ENCODE measurements at regions not wholly inside any gene's neighbourhood (a gene's known extent, or its start where the extent isn't known, plus 50 kb on each side); places are given as distances from the start of the nearest gene placed in this dataset.

GRCh38 chr5:106963630-106964029, 707.1 kb downstream of the EFNA5 start:
- DNase-seq: no peak
- intact Hi-C loops (cut with DNase I): no loop called here
- no peaks in the 10 kb centered on the region for H3K4me1 ChIP-seq (ENCODE audit: control insufficient read depth in 2 of 3, insufficient read depth in 2 of 3, low read depth in 1 of 3, low read length in 3 of 3)
- no peak for FAIRE-seq
- no peak for TF ChIP-seq CTCF (IDR thresholded peaks at IDR 0.05; ENCODE audit: borderline replicate concordance, extremely low read depth, insufficient read depth)
- H3K4me3 ChIP-seq (ENCODE audit: low read length in 3 of 3): no peak overlapping the region
- no peaks in the 10 kb centered on the region for H3K27me3 ChIP-seq (ENCODE audit: control insufficient read depth, insufficient read depth, low read length)
- H3K9ac ChIP-seq (ENCODE audit: low read length in 3 of 3): no peak overlapping the region
- H3K36me3 ChIP-seq (ENCODE audit: control insufficient read depth in 2 of 3, insufficient read depth in 3 of 3, low read length in 3 of 3): no peaks in the 10 kb centered on the region
- no peaks in the 10 kb centered on the region for H3K9me3 ChIP-seq (ENCODE audit: control insufficient read depth in 2 of 3, insufficient read depth in 1 of 3, low read length in 3 of 3)
- no peak overlapping the region for H3K27ac ChIP-seq (ENCODE audit: low read depth in 2 of 2, low read length in 2 of 2)

- TF ChIP-seq CTCF (IDR thresholded peaks at IDR 0.05; ENCODE audit: borderline replicate concordance, extremely low read depth, insufficient read depth): no peak
- no peak for FAIRE-seq
- intact Hi-C loops (cut with DNase I): no loop called here
- H3K9ac ChIP-seq (ENCODE audit: low read length in 3 of 3): no peak overlapping the region
- H3K36me3 ChIP-seq (ENCODE audit: control insufficient read depth in 2 of 3, insufficient read depth in 3 of 3, low read length in 3 of 3): no peaks in the 10 kb centered on the region
- H3K27me3 ChIP-seq (ENCODE audit: control insufficient read depth, insufficient read depth, low read length): no peaks in the 10 kb centered on the region
- H3K4me1 ChIP-seq (ENCODE audit: control insufficient read depth in 2 of 3, insufficient read depth in 2 of 3, low read depth in 1 of 3, low read length in 3 of 3): no peaks in the 10 kb centered on the region
- no peaks in the 10 kb centered on the region for H3K9me3 ChIP-seq (ENCODE audit: control insufficient read depth in 2 of 3, insufficient read depth in 1 of 3, low read length in 3 of 3)
- no peak for DNase-seq
- no peak overlapping the region for H3K4me3 ChIP-seq (ENCODE audit: low read length in 3 of 3)
- no peak overlapping the region for H3K27ac ChIP-seq (ENCODE audit: low read depth in 2 of 2, low read length in 2 of 2)
Measured at GRCh38 chr5:106962464-106963230, 708.1 kb downstream of the EFNA5 start.

GRCh38 chr5:106959387-106959786, 711.4 kb downstream of the EFNA5 start:
- H3K4me1 ChIP-seq (ENCODE audit: control insufficient read depth in 2 of 3, insufficient read depth in 2 of 3, low read depth in 1 of 3, low read length in 3 of 3): no peaks in the 10 kb centered on the region
- intact Hi-C loops (cut with DNase I): no loop called here
- no peak for FAIRE-seq
- H3K9me3 ChIP-seq (ENCODE audit: control insufficient read depth in 2 of 3, insufficient read depth in 1 of 3, low read length in 3 of 3): no peaks in the 10 kb centered on the region
- no peak overlapping the region for H3K27ac ChIP-seq (ENCODE audit: low read depth in 2 of 2, low read length in 2 of 2)
- no peak for DNase-seq
- H3K27me3 ChIP-seq (ENCODE audit: control insufficient read depth, insufficient read depth, low read length): no peaks in the 10 kb centered on the region
- H3K36me3 ChIP-seq (ENCODE audit: control insufficient read depth in 2 of 3, insufficient read depth in 3 of 3, low read length in 3 of 3): no peaks in the 10 kb centered on the region
- H3K9ac ChIP-seq (ENCODE audit: low read length in 3 of 3): no peak overlapping the region
- TF ChIP-seq CTCF (IDR thresholded peaks at IDR 0.05; ENCODE audit: borderline replicate concordance, extremely low read depth, insufficient read depth): no peak
- H3K4me3 ChIP-seq (ENCODE audit: low read length in 3 of 3): no peak overlapping the region

- Histone ChIP-seq H3K27ac (ENCODE audit: low read depth in 2 of 2, low read length in 2 of 2) (no peak overlapping the region), H3K36me3 (ENCODE audit: control insufficient read depth in 2 of 3, insufficient read depth in 3 of 3, low read length in 3 of 3) (no peaks in the 10 kb centered on the region), H3K27me3 (ENCODE audit: control insufficient read depth, insufficient read depth, low read length) (no peaks in the 10 kb centered on the region), H3K4me3 (ENCODE audit: low read length in 3 of 3) (no peak overlapping the region), H3K9ac (ENCODE audit: low read length in 3 of 3) (no peak overlapping the region), H3K4me1 (ENCODE audit: control insufficient read depth in 2 of 3, insufficient read depth in 2 of 3, low read depth in 1 of 3, low read length in 3 of 3) (no peaks in the 10 kb centered on the region), H3K9me3 (ENCODE audit: control insufficient read depth in 2 of 3, insufficient read depth in 1 of 3, low read length in 3 of 3) (no peaks in the 10 kb centered on the region)
- TF ChIP-seq CTCF (IDR thresholded peaks at IDR 0.05; ENCODE audit: borderline replicate concordance, extremely low read depth, insufficient read depth): no peak
- intact Hi-C loops (cut with DNase I): no loop called here
- no peak for FAIRE-seq
- no peak for DNase-seq
Measured at GRCh38 chr5:106957336-106957735, 713.4 kb downstream of the EFNA5 start.
